SK-N-SH (cell line): ENCODE measurements at regions not wholly inside any gene's neighbourhood (a gene's known extent, or its start where the extent isn't known, plus 50 kb on each side); places are given as distances from the start of the nearest gene placed in this dataset.

Experiments
- CTCF ChIA-PET: fragments of 300-600, 350-600 bp; formaldehyde crosslinking; extraction: SDS; loops from one replicate; lab custom pipeline; 2021; lab: Yijun Ruan, JAX
- POLR2A ChIA-PET: fragments of 350-600 bp; sonication (Branson Sonifier 250); formaldehyde crosslinking; extraction: SDS; loops from one replicate; lab custom pipeline; 2020; ENCODE audit warnings: antibody characterized with exemption, inconsistent platforms; lab: Yijun Ruan, JAX
- DNase-seq: peaks from one replicate; pipeline ENCODE4 v3.0.0; 2012
- H2AFZ ChIP-seq: fragments of 200-600 bp; sonication (generic); 2 replicates; pipeline ENCODE4 v1.8.1; 2016; ENCODE audit warnings: antibody characterized with exemption, mild to moderate bottlenecking, low read depth
- H3F3A ChIP-seq: fragments of 200-600 bp; sonication (generic); replicated peaks from 2 replicates; pipeline ENCODE3; 2016; ENCODE audit warnings: antibody characterized with exemption, mild to moderate bottlenecking; ENCODE audit not compliant: insufficient read depth
- H3K27ac ChIP-seq, 2 experiments: fragments of 200-500 bp in 1 of 2; fragments of 200-600 bp in 1 of 2; sonication (Bioruptor generic) in 1 of 2; sonication (generic), shearing (Covaris generic) in 1 of 2; 2 replicates each; pipeline versions ENCODE4 v1.5.1 to v1.6.1; 2014 to 2016; ENCODE audit warnings: low read depth in 2 of 2, inconsistent platforms in 1 of 2, low read length in 1 of 2, mild to moderate bottlenecking in 1 of 2, mixed read lengths in 1 of 2
- H3K27me3 ChIP-seq: fragments of 200-600 bp; sonication (generic), shearing (Covaris generic); 2 replicates; pipeline ENCODE4 v1.6.1; 2016; ENCODE audit warnings: mixed run types; ENCODE audit not compliant: insufficient read depth
- H3K36me3 ChIP-seq, 2 experiments: fragments of 200-500 bp in 1 of 2; fragments of 200-600 bp in 1 of 2; sonication (Bioruptor generic) in 1 of 2; sonication (generic) in 1 of 2; replicated peaks in 1 of 2; 2 replicates each; pipeline versions ENCODE3 to v1.5.1; 2014 to 2016; ENCODE audit warnings: low read length in 1 of 2, mild to moderate bottlenecking in 1 of 2; ENCODE audit not compliant: insufficient read depth in 2 of 2, control insufficient read depth in 1 of 2
- H3K4me1 ChIP-seq, 2 experiments: fragments of 200-500 bp in 1 of 2; fragments of 200-600 bp in 1 of 2; sonication (Bioruptor generic) in 1 of 2; sonication (generic), shearing (Covaris generic) in 1 of 2; 2 replicates each; pipeline versions ENCODE4 v1.5.1 to v1.6.1; 2014 to 2016; ENCODE audit warnings: low read depth in 1 of 2, low read length in 1 of 2, mixed run types in 1 of 2; ENCODE audit not compliant: insufficient read depth in 2 of 2, control insufficient read depth in 1 of 2
- H3K4me2 ChIP-seq: fragments of 200-600 bp; sonication (generic), shearing (Covaris generic); 2 replicates; pipeline ENCODE4 v1.6.1; 2017; ENCODE audit warnings: mixed run types
- H3K4me3 ChIP-seq, 2 experiments: fragments of 200-500 bp in 1 of 2; fragments of 200-600 bp in 1 of 2; sonication (Bioruptor generic) in 1 of 2; sonication (generic), shearing (Covaris generic) in 1 of 2; 2 replicates each; pipeline versions ENCODE4 v1.5.1 to v1.8.1; 2014 to 2016; ENCODE audit warnings: low read depth in 2 of 2, inconsistent platforms in 1 of 2, low read length in 1 of 2, mild to moderate bottlenecking in 1 of 2, mixed read lengths in 1 of 2, moderate library complexity in 1 of 2
- H3K79me2 ChIP-seq: fragments of 200-600 bp; sonication (generic); 2 replicates; pipeline ENCODE4 v1.8.1; 2017; ENCODE audit warnings: mild to moderate bottlenecking; ENCODE audit not compliant: insufficient read depth
- H3K9ac ChIP-seq: fragments of 200-600 bp; sonication (generic); 2 replicates; pipeline ENCODE4 v1.6.1; 2017; ENCODE audit warnings: mixed run types
- H3K9me2 ChIP-seq: fragments of 200-600 bp; sonication (generic); 2 replicates; pipeline ENCODE4 v1.6.1; 2017; ENCODE audit warnings: mixed run types
- H3K9me3 ChIP-seq: fragments of 200-600 bp; sonication (generic); 2 replicates; pipeline ENCODE4 v1.6.1; 2017; ENCODE audit warnings: mixed run types, mild to moderate bottlenecking, moderate library complexity
- H4K20me1 ChIP-seq: fragments of 200-600 bp; sonication (generic); 2 replicates; pipeline ENCODE4 v1.6.1; 2017; ENCODE audit warnings: mild to moderate bottlenecking, mixed run types; ENCODE audit not compliant: insufficient read depth
- CHD2 ChIP-seq: fragments of 150-350 bp; IDR thresholded peaks from 2 replicates; pipeline ENCODE4 v1.6.1; 2018; ENCODE audit warnings: low read length; ENCODE audit not compliant: partially characterized antibody
- CTCF ChIP-seq: fragments of 200-600 bp; sonication (generic); IDR thresholded peaks from 2 replicates; pipeline ENCODE4 v1.6.1; 2017; ENCODE audit warnings: antibody characterized with exemption, mild to moderate bottlenecking, moderate library complexity
- ELF1 ChIP-seq: IDR thresholded peaks from 2 replicates; pipeline ENCODE4 v1.4.0; 2012
- EZH2phosphoT487 ChIP-seq: fragments of 200-600 bp; sonication (generic); IDR thresholded peaks from 2 replicates; pipeline ENCODE4 v1.6.1; 2017; ENCODE audit warnings: low read depth, mixed run types, mild to moderate bottlenecking, antibody characterized with exemption, moderate library complexity, borderline replicate concordance
- FOXJ3 ChIP-seq: sonication (generic); formaldehyde crosslinking; IDR thresholded peaks from 2 replicates; pipeline ENCODE4 v1.5.1; 2020; ENCODE audit warnings: mild to moderate bottlenecking, missing genetic modification reagents
- FOXM1 ChIP-seq: IDR thresholded peaks from 2 replicates; pipeline ENCODE4 v1.4.0; 2012; ENCODE audit warnings: low read depth, mild to moderate bottlenecking
- GATA2 ChIP-seq: sonication (generic); formaldehyde crosslinking; IDR thresholded peaks from 2 replicates; pipeline ENCODE4 v1.5.0; 2020; ENCODE audit warnings: mild to moderate bottlenecking, missing genetic modification reagents
- JUND ChIP-seq: IDR thresholded peaks from 2 replicates; pipeline ENCODE4 v1.4.0; 2012
- MAX ChIP-seq: IDR thresholded peaks from 2 replicates; pipeline ENCODE4 v1.4.0; 2012; ENCODE audit warnings: low read depth
- MEF2A ChIP-seq: IDR thresholded peaks from 2 replicates; pipeline ENCODE4 v1.4.0; 2012; ENCODE audit warnings: low read depth, borderline replicate concordance
- POLR2AphosphoS5 ChIP-seq: IDR thresholded peaks from 2 replicates; pipeline ENCODE4 v1.6.1; 2012; ENCODE audit warnings: low read depth, low read length
- RAD21 ChIP-seq: IDR thresholded peaks from 2 replicates; pipeline ENCODE4 v1.6.1; 2012; ENCODE audit warnings: mild to moderate bottlenecking, low read length
- RCOR1 ChIP-seq: fragments of 150-350 bp; IDR thresholded peaks from 2 replicates; pipeline ENCODE4 v1.6.1; 2017; ENCODE audit warnings: antibody characterized with exemption, low read length
- REST ChIP-seq: IDR thresholded peaks from 2 replicates; pipeline ENCODE4 v1.6.1; 2012; ENCODE audit warnings: mild to moderate bottlenecking, low read depth, low read length, moderate library complexity
- RFX5 ChIP-seq: IDR thresholded peaks from 2 replicates; pipeline ENCODE4 v1.6.1; 2012; ENCODE audit warnings: mild to moderate bottlenecking, improper control_type of control experiment, low read length
- RXRA ChIP-seq: IDR thresholded peaks from 2 replicates; pipeline ENCODE4 v1.4.0; 2012; ENCODE audit warnings: low read depth, mild to moderate bottlenecking, borderline replicate concordance
- SIN3A ChIP-seq: IDR thresholded peaks from 2 replicates; pipeline ENCODE4 v1.6.1; 2012; ENCODE audit warnings: low read depth, mild to moderate bottlenecking, low read length, moderate library complexity, borderline replicate concordance
- SMC3 ChIP-seq: IDR thresholded peaks from 2 replicates; pipeline ENCODE4 v1.6.1; 2012; ENCODE audit warnings: low read depth, low read length, improper control_type of control experiment
- TAF1 ChIP-seq: IDR thresholded peaks from 2 replicates; pipeline ENCODE4 v1.6.1; 2012; ENCODE audit warnings: low read depth, mild to moderate bottlenecking, low read length, moderate library complexity, borderline replicate concordance
- TCF12 ChIP-seq: IDR thresholded peaks from 2 replicates; pipeline ENCODE4 v1.4.0; 2012
- USF1 ChIP-seq: IDR thresholded peaks from 2 replicates; pipeline ENCODE4 v1.4.0; 2012; ENCODE audit warnings: low read depth, borderline replicate concordance
- USF2 ChIP-seq: fragments of 150-350 bp; IDR thresholded peaks from 2 replicates; pipeline ENCODE4 v1.6.1; 2017; ENCODE audit warnings: antibody characterized with exemption, low read length, low read depth, borderline replicate concordance
- YY1 ChIP-seq: IDR thresholded peaks from 2 replicates; pipeline ENCODE4 v1.4.0; 2012; ENCODE audit warnings: low read depth, mild to moderate bottlenecking
- WGBS: methylation state at CpG from one replicate; pipeline ENCODE4 v1.1.6; 2017; ENCODE audit warnings: low lambda C conversion rate; 5-methylcytosine and 5-hydroxymethylcytosine counted together

- POLR2A ChIA-PET = no interaction called here
- Histone ChIP-seq H3K27me3 (peaks cover 33% of the 10 kb centered on the region; the same call in 1 of the 2 replicates), H3F3A (no peaks in the 10 kb centered on the region)
Observed at GRCh38 chr22:22097727-22098228, 115.2 kb upstream of the TOP3B start.

GRCh38 chr22:22094921-22095320 lies 112.3 kb upstream of the TOP3B start:
- peaks cover 45% of the 10 kb centered on the region; the same call in 1 of the 2 replicates for H3K27me3 ChIP-seq
- POLR2A ChIA-PET = no interaction called here
- TF ChIP-seq SIN3A (no peak), REST (no peak), TCF12 (no peak), FOXM1 (no peak), EZH2phosphoT487 (no peak), FOXJ3 (CRISPR knock-in tag) (no peak), USF1 (no peak), TAF1 (no peak), MAX (no peak), YY1 (no peak), USF2 (no peak), GATA2 (CRISPR knock-in tag) (no peak)

More at GRCh38 chr22:22097727-22098228, 115.2 kb upstream of the TOP3B start:
- CTCF ChIA-PET = interaction anchor here (0.9 to 1.3 kb wide), 2 partner anchors 12 to 13 kb away, joined by 3 to 5 read pairs; no protein-coding TSS in a partner anchor
- H3K9ac ChIP-seq = no peak overlapping the region
- no peak for TF ChIP-seq POLR2AphosphoS5
- no peak for TF ChIP-seq MEF2A
- TF ChIP-seq RCOR1 = no peak
- no peak for TF ChIP-seq RXRA
- TF ChIP-seq SMC3 = no peak
- TF ChIP-seq CTCF = no peak
- no peak for TF ChIP-seq TCF12
- no peak for TF ChIP-seq RFX5
- TF ChIP-seq CHD2 = no peak
- TF ChIP-seq FOXM1 = no peak
- no peak for TF ChIP-seq ELF1
- TF ChIP-seq RAD21 = no peak
- no peak for TF ChIP-seq GATA2 (CRISPR knock-in tag)
- no peak for TF ChIP-seq JUND
- TF ChIP-seq, all 33 proteins: peak for 0
- H3K79me2 ChIP-seq = no peaks in the 10 kb centered on the region
- no peaks in the 10 kb centered on the region for H3K9me2 ChIP-seq
- no peaks in the 10 kb centered on the region for H3K36me3 ChIP-seq
- no peak overlapping the region for H3K4me2 ChIP-seq
- no peak overlapping the region for H3K27ac ChIP-seq
- no peaks in the 10 kb centered on the region for H4K20me1 ChIP-seq
- DNase-seq = no peak
- H3K9me3 ChIP-seq = no peaks in the 10 kb centered on the region
- no peak overlapping the region for H3K4me3 ChIP-seq
- H2AFZ ChIP-seq = no peak overlapping the region
- no peaks in the 10 kb centered on the region for H3K4me1 ChIP-seq

More at GRCh38 chr22:22094921-22095320, 112.3 kb upstream of the TOP3B start:
- H3K79me2 ChIP-seq = no peaks in the 10 kb centered on the region
- no peaks in the 10 kb centered on the region for H4K20me1 ChIP-seq
- no peak overlapping the region for H3K27ac ChIP-seq
- no peaks in the 10 kb centered on the region for H3F3A ChIP-seq
- WGBS = 39% methylated on average over 5 of the region's 5 CpGs
- H3K9ac ChIP-seq = no peak overlapping the region
- no peaks in the 10 kb centered on the region for H3K9me3 ChIP-seq
- CTCF ChIA-PET = no interaction called here
- H3K4me2 ChIP-seq = no peak overlapping the region
- no peak overlapping the region for H2AFZ ChIP-seq
- H3K9me2 ChIP-seq = no peaks in the 10 kb centered on the region
- no peak overlapping the region for H3K4me3 ChIP-seq
- no peaks in the 10 kb centered on the region for H3K4me1 ChIP-seq
- H3K36me3 ChIP-seq = no peaks in the 10 kb centered on the region
- no peak for DNase-seq
